Activated CD8-positive, alpha-beta memory T cell treated with anti-CD3 and anti-CD28 coated beads, Interleukin-2, amount 10 ng/mL, durations not matched to agents 7 days and 5 days (primary cell): ENCODE measurements at regions not wholly inside any gene's neighbourhood (a gene's known extent, or its start where the extent isn't known, plus 50 kb on each side); places are given as distances from the start of the nearest gene placed in this dataset.

Source experiments
- ATAC-seq: fragments of 150-1000 bp; cut with Tn5 transposase; one replicate; pipeline ENCODE4 v1.10.0; 2021; ENCODE audit warnings: moderate library complexity
- CTCF ChIA-PET: fragments of 350-600 bp; sonication (Branson Sonifier 250); formaldehyde crosslinking; loops from one replicate; lab custom pipeline; 2021; ENCODE audit warnings: antibody characterized with exemption; lab: Charles Lee
- DNase-seq: peaks from one replicate; pipeline ENCODE4 v3.0.0-alpha.2; 2020
- H3K27ac Mint-ChIP-seq: one replicate; pipeline ENCODE4 v1.8.0; 2021; ENCODE audit warnings: mild to moderate bottlenecking, mixed read lengths
- H3K27me3 Mint-ChIP-seq: one replicate; pipeline ENCODE4 v1.8.0; 2021; ENCODE audit warnings: mixed read lengths
- H3K36me3 Mint-ChIP-seq: one replicate; pipeline ENCODE4 v1.8.0; 2021; ENCODE audit warnings: mild to moderate bottlenecking, mixed read lengths
- H3K4me1 Mint-ChIP-seq: one replicate; pipeline ENCODE4 v1.8.0; 2021; ENCODE audit warnings: mixed read lengths
- H3K4me3 Mint-ChIP-seq: one replicate; pipeline ENCODE4 v1.8.0; 2021; ENCODE audit warnings: mild to moderate bottlenecking, moderate library complexity, mixed read lengths
- H3K9me3 Mint-ChIP-seq: one replicate; pipeline ENCODE4 v1.8.0; 2022; ENCODE audit warnings: low read depth, mixed read lengths

DNA sequence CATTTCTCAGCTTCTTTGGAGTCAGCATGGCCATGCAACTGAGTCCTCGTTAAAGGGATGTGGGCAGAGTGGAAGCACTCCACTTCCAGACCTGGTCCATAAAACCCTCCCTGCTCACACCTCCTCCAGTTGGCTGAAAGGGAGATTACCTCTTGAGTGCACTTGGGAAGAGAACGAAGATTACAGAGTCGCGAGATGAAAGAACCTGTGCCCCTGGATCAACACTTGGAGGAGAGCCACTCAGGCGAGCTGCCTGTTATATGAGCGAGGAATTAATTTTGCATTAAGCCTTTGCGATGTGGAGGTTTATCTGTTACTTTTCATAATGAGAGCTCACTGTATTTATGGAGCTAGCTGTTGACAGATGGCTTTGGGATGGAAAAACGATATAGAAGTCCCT lies 147.9 kb downstream of the MAF start:
- no peak for ATAC-seq
- Mint-ChIP-seq H3K4me1 (peaks cover 21% of the 10 kb centered on the region), H3K36me3 (no peaks in the 10 kb centered on the region), H3K9me3 (no peaks in the 10 kb centered on the region), H3K27ac (no peak overlapping the region), H3K27me3 (peaks cover 2% of the 10 kb centered on the region), H3K4me3 (no peak overlapping the region)
- CTCF ChIA-PET: no interaction called here
- DNase-seq: no peak

DNA sequence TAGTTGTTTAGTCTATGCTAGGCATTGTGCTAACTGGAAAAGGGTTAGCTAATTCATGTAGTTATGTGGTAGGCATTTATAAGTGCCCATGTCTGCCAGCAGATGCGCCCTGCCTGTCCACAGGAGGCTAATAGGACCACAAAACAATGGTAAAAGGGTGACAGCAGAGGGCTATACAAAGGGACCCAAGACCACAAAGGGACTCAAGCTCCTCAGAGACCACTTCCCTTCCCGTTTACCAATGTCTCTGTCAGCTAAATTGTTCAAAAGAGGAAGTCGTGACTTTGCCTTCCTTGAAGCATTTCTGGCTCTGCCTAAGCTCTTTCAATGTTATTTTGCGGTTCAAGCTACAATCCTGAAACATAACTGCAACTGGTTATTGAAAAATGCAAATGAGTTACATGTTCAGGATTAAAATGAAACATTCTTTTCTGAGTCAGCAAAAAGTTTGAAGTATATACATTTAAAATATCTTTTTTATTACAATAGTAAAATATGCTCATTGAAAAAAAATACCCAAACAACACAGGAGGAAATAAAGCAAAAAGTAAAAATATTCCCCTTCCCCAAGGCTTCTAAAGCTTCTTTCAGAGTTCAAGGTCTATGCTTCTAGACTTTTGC lies 149.2 kb downstream of the MAF start:
- Mint-ChIP-seq H3K27ac (peak overlapping the region; percentile 67), H3K9me3 (no peaks in the 10 kb centered on the region), H3K4me3 (no peak overlapping the region), H3K36me3 (no peaks in the 10 kb centered on the region), H3K4me1 (peaks cover 21% of the 10 kb centered on the region), H3K27me3 (peaks cover 2% of the 10 kb centered on the region)
- ATAC-seq (peak; percentile 57), DNase-seq (peak; percentile 53)
- CTCF ChIA-PET: interaction anchor here (1.0 kb wide), 1 partner anchor 171 kb away, joined by 3 read pairs; no protein-coding TSS in a partner anchor

DNA sequence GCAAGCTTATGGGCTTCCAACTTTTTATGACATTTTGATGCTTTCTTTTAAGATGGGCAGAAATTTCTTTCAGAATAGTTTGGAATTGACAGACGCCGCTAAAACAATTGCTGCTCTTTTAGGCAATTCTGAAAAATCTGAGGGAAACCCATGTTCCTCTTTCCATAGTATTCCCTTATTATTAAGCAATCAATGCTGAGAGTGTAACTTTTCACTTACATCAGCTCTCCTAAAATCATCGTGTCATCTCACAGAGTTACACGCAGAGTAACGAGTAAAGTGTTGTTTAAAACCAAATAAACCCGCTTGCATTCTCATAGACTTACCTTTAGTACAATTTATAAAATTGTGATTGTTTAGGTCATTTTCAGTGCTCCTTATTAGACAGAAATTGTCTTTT lies 150.6 kb downstream of the MAF start:
- Mint-ChIP-seq H3K4me1 (peaks cover 21% of the 10 kb centered on the region), H3K9me3 (no peaks in the 10 kb centered on the region), H3K27ac (no peak overlapping the region), H3K27me3 (peaks cover 6% of the 10 kb centered on the region), H3K4me3 (no peak overlapping the region), H3K36me3 (no peaks in the 10 kb centered on the region)
- ATAC-seq: no peak
- DNase-seq: no peak
- CTCF ChIA-PET: no interaction called here

DNA sequence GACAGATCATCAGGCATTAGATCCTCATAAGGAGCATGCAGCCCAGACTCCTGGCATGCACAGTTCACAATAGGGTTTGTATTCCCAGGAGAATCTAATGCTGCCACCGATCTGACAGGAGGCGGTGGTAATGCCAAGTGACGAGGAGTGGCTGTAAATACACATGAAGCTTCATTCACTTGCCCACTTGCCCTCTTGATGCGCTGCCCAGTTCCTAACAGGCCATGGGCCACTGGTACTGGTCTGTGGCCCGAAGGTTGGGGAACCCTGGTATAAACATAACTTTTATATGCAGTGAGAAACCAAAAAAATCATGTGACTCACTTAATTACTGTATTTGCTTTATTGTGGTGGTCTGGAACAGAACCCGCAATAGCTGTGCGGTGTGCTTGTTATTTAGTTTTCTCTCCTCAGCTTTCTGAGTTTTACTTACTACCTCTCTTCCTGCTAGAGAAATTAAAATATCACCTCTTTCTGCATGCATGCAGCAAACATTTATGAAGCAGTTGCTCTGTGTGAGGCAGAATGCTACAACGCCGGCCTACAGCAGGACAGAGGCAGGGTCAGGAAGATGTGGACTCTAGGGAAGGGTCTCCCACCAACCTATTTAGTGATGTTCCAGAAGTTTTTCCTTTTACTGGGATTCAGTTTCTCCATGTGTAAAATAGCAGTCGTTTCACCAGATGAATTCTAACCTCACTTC lies 151.3 kb downstream of the MAF start:
- no peaks in the 10 kb centered on the region for H3K36me3 Mint-ChIP-seq
- CTCF ChIA-PET: no interaction called here
- H3K9me3 Mint-ChIP-seq: no peaks in the 10 kb centered on the region
- H3K27me3 Mint-ChIP-seq: peaks cover 6% of the 10 kb centered on the region
- peaks cover 21% of the 10 kb centered on the region for H3K4me1 Mint-ChIP-seq
- no peak for ATAC-seq
- H3K4me3 Mint-ChIP-seq: no peak overlapping the region
- DNase-seq: no peak
- no peak overlapping the region for H3K27ac Mint-ChIP-seq

DNA sequence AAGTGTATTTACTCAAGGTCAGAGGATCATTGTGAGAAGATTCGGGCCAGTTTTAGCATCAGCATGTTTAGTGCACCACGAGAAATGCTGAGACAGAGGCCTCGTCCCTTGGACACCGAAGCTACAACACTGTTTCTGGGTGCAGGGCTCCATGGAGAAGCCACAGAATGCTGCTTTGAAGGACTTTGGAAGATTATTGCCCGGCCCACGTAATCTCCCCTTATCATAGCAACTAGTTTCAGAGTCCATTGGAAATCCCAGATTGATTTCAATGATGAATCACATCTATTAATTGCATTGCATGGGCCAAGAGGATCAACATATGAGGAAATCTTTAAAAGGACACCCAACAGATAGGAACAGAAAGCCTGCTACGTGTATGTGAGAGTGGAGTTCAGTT lies 156.0 kb downstream of the MAF start:
- Mint-ChIP-seq H3K4me3 (no peak overlapping the region), H3K4me1 (no peaks in the 10 kb centered on the region), H3K9me3 (no peaks in the 10 kb centered on the region), H3K27ac (no peak overlapping the region), H3K36me3 (no peaks in the 10 kb centered on the region), H3K27me3 (peaks cover 6% of the 10 kb centered on the region)
- DNase-seq (no peak), ATAC-seq (no peak)
- CTCF ChIA-PET: no interaction called here

DNA sequence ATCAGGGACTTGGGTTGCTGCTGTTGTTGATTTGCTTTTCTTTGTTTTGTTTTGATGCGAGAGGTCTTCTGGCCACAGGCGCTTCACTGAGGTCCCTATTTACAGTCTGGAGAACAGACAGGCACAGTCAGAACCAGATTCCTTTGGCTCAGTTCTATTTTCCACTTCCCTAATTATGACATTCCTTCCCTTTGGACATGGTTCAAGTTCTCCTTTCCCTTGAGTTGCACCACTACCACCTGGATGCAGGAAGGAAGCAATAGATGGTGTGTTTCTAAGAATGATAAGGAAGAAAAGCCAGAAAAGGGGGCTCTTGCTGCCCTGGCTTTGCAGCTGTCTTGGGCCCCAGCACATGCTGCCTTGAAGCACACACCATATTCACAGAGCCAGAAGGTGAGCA lies 160.6 kb downstream of the MAF start:
- Mint-ChIP-seq H3K27me3 (no peaks in the 10 kb centered on the region), H3K27ac (no peak overlapping the region)

DNA sequence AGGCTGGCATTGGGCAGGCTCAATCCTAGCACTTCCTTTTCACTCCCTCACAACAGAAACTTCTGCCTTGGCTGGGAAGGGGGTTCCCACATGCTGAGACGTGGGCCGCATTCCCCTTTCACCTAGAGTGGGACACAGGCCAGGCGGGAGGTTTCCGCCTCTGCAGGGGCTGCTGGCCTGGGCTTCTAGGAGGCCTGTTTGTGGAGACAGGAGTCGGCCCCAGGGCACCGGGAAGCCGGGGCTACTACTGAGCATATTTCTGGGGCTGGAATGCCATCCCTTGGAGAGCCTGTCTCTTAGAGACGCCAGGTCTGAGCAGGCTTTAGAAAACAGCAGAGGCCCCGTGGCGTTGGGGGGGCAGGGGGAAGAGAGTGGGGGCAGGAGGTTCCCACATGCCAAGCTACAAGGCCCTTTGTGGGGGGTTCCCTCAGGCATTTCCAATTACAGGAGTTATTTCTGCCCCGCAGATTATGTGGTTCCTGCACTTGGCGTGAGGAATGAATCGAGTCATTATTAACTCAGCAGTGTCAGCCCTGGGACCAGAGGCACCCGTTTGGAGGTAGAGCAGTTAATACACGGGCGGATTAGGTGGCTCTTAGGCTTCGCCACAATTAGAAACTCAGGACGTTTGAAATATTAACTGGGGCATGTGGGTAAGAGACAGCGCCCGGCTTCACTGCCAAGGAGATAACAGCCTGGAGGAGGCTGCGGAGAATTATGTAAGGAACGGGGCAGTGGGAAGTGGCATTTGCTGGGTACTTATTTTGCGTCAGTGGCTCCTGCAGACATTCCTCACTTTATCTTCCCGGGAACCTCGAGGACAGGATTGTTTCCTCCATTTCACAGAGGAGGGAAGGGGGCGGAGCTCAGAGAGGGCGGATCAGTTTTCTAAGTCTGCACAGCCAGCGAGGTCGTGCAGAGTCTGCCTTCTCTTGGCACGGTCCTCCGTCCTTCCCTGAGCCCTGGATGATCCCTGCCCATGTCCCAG lies 162.5 kb downstream of the MAF start:
- Mint-ChIP-seq H3K27me3 (no peaks in the 10 kb centered on the region), H3K4me3 (no peak overlapping the region), H3K36me3 (no peaks in the 10 kb centered on the region), H3K4me1 (no peaks in the 10 kb centered on the region), H3K27ac (no peak overlapping the region), H3K9me3 (no peaks in the 10 kb centered on the region)
- CTCF ChIA-PET: no interaction called here
- DNase-seq (no peak), ATAC-seq (no peak)

More for the DNA sequence above, 160.6 kb downstream of the MAF start:
- ATAC-seq (no peak), DNase-seq (no peak)
- H3K4me1 Mint-ChIP-seq: no peaks in the 10 kb centered on the region
- no peaks in the 10 kb centered on the region for H3K9me3 Mint-ChIP-seq
- CTCF ChIA-PET: no interaction called here
- no peaks in the 10 kb centered on the region for H3K36me3 Mint-ChIP-seq
- H3K4me3 Mint-ChIP-seq: no peak overlapping the region

DNA sequence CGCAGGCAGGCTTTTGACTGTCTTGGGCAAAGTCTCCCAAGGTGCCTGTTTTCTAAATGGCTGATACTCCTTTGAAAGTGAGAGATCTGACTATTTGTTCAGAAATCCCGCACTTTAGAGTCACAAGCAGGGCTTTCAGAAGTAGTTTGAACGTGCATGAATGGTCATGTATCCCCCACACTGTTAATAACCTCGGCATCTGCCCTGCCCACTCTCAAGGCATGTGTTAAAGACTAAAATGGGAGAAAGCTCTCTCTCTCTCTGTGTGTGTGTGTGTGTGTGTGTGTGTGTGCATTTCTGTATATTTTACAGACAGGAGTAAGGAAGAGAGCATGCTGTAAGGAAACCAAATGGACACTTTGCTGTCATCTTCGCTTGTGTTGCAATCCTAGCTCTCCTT lies 163.7 kb downstream of the MAF start:
- no peaks in the 10 kb centered on the region for H3K27me3 Mint-ChIP-seq
- no peak for DNase-seq
- H3K4me1 Mint-ChIP-seq: no peaks in the 10 kb centered on the region
- no peaks in the 10 kb centered on the region for H3K9me3 Mint-ChIP-seq
- no peaks in the 10 kb centered on the region for H3K36me3 Mint-ChIP-seq
- H3K27ac Mint-ChIP-seq: no peak overlapping the region
- no peak for ATAC-seq
- no peak overlapping the region for H3K4me3 Mint-ChIP-seq
- CTCF ChIA-PET: no interaction called here

DNA sequence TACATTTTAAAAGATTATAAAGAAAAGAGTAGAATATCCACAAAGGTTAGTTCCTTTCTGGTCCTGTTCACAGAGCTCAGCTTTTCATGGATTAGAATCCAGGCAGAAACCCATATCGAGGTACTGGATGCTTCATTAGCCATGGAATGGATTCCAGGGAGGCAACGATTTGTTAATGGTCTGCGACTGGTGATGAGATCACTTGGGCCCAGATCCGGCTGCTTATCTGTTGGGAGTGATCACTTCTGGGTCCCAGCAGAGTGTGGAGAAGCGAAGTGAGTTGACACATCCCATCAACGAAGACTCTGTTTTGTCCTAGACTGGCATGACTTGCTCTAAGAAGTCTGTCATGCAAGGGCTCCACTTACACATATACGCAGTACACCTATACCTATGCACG lies 165.8 kb downstream of the MAF start:
- H3K27me3 Mint-ChIP-seq: no peaks in the 10 kb centered on the region
- no peaks in the 10 kb centered on the region for H3K36me3 Mint-ChIP-seq
- no peak overlapping the region for H3K4me3 Mint-ChIP-seq
- no peaks in the 10 kb centered on the region for H3K4me1 Mint-ChIP-seq
- CTCF ChIA-PET: no interaction called here
- ATAC-seq (no peak), DNase-seq (no peak)
- H3K27ac Mint-ChIP-seq: no peak overlapping the region
- no peaks in the 10 kb centered on the region for H3K9me3 Mint-ChIP-seq

DNA sequence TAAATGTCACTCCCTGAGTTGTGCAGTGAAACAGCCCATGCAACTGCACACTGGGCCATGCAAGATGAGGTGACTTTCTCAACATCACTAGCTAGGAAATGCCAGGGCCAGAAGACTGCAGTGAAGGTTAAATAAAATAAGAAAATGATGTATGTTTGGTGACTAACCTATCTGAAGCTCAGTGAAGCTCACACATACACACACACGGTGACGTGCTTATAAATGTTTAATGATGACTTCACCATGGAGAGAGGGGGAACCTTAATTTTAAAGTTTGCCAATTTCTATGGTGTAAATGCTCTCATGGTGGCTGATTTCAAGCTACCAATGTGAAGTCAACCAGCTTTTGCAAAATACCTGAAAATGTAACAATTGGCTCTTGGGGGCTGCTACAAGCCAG lies 166.4 kb downstream of the MAF start:
- CTCF ChIA-PET: no interaction called here
- H3K27ac Mint-ChIP-seq: no peak overlapping the region
- H3K4me3 Mint-ChIP-seq: no peak overlapping the region
- no peaks in the 10 kb centered on the region for H3K36me3 Mint-ChIP-seq
- H3K4me1 Mint-ChIP-seq: no peaks in the 10 kb centered on the region
- H3K27me3 Mint-ChIP-seq: no peaks in the 10 kb centered on the region
- H3K9me3 Mint-ChIP-seq: no peaks in the 10 kb centered on the region
- ATAC-seq: no peak
- no peak for DNase-seq

DNA sequence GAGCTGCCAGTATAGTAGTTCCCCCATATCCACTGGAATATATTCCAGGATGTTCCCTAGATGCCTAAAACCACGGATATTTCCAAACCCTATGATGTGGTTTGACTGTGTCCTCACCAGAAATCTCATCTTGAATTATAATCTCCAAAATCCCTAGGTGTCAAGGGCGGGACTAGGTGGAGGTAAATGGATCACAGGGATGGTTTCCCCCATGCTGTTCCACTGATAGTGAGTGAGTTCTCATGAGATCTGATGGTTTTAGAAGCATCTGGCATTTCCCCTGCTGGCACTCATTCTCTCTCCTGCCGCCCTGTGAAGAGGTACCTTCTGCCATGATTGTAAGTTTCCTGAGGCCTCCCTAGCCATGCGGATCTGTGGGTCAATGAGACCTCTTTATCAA lies 168.6 kb downstream of the MAF start:
- H3K27ac Mint-ChIP-seq: no peak overlapping the region
- no peaks in the 10 kb centered on the region for H3K36me3 Mint-ChIP-seq
- no peaks in the 10 kb centered on the region for H3K9me3 Mint-ChIP-seq
- H3K27me3 Mint-ChIP-seq: no peaks in the 10 kb centered on the region
- H3K4me3 Mint-ChIP-seq: no peak overlapping the region
- ATAC-seq: no peak
- no peak for DNase-seq
- CTCF ChIA-PET: no interaction called here
- no peaks in the 10 kb centered on the region for H3K4me1 Mint-ChIP-seq

DNA sequence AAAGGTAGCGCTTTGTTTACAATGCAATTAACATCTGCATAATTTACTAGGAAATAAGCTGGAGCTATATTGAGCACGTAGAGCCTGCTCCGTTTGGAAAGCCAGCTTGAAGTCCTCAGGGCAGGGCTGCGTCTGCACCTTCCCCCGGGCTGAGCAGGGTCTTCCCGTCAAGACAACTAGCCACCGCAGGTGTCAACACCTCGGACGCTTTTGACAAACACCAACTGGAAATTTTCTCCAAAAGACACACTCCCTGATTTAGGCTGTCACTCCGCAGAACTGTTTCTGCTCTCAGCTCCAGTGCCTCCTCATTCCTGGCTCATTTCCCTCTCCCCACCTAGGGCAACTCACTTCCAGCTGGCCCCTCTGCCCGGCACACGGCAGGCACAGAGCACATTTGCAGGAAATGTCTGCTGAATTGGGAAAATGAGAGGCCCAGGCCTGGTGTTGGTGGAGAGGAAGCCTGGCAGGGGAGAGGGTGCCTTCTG lies 170.3 kb downstream of the MAF start:
- Mint-ChIP-seq H3K36me3 (no peaks in the 10 kb centered on the region), H3K4me1 (no peaks in the 10 kb centered on the region), H3K4me3 (no peak overlapping the region), H3K9me3 (no peaks in the 10 kb centered on the region), H3K27ac (no peak overlapping the region), H3K27me3 (no peaks in the 10 kb centered on the region)
- CTCF ChIA-PET: no interaction called here
- DNase-seq: no peak
- no peak for ATAC-seq

DNA sequence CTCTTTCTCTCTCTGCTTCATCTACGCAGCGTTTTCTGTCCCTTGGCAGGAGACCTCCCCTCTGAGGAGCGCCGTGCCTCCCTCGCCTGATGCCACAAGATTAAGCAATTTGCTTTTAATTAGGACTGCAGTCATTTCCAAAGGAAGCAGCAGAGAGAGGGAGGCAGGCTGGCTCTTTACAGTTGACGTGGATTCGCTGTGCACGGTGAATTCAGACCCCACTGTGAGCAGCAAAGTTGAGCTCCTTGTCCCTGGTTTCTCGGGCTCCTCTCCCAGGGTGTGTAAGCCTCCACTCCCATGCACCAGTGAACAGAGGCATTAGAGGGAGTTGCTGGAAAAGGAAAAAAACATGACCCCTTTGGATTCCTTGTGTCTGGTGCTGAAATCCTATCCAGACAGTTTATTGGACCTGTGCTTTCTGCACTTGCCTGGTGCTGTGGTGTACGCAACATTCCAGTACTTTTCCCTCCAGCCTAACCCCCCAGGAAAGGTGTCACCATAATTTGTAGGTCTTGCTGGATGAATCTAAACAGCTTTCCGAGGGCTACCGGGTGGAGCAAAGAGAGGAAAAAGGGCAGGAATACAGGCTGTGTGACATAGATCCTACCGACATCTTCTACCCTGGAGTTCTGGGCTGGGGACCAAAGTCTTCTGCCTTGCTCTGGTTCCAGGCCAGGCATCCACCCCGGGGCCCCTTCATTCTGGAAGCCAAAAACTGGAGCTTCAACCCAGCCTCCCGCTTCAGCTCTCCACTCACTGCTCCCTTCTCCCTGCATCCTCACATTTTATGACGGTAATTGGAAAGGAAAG lies 171.0 kb downstream of the MAF start:
- DNase-seq (no peak), ATAC-seq (no peak)
- Mint-ChIP-seq H3K27ac (no peak overlapping the region), H3K4me3 (no peak overlapping the region), H3K4me1 (no peaks in the 10 kb centered on the region), H3K36me3 (no peaks in the 10 kb centered on the region), H3K9me3 (no peaks in the 10 kb centered on the region), H3K27me3 (no peaks in the 10 kb centered on the region)
- CTCF ChIA-PET: no interaction called here
